ENCODE measurements at regions not wholly inside any gene's neighbourhood (a gene's known extent, or its start where the extent isn't known, plus 50 kb on each side); places are given as distances from the start of the nearest gene placed in this dataset.

DNA sequence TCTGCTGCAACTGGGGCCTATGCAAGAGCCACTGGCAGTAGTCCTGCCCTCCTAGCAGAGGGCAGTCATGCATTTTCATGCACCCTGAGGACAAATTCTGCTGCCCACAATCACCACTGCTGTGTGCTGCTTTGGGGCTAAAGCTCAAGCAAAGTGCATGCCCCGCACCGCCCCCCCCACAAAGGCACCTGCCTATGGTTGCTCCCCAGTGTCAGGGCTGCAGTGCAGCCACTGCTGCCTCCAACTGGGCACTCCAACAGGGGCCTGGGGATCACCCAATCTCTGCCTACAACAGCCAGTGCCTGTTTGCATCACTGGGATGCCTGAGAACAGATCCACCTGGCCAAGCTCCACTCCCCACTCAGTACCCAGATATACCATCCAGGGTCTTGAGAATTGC, 417.0 kb downstream of the HTR7 start:
- no peak for DNase-seq (ENCODE audit: low spot score in 2 of 2)
- Histone ChIP-seq H3K36me3 (no peaks in the 10 kb centered on the region), H3K27me3 (no peaks in the 10 kb centered on the region), H3K27ac (no peak overlapping the region), H3K4me3 (no peak overlapping the region), H3K4me1 (no peaks in the 10 kb centered on the region), H3K9me3 (peaks cover 0 to 22% of the 10 kb centered on the region in 2 donors)
- TF ChIP-seq, protein P1, sequence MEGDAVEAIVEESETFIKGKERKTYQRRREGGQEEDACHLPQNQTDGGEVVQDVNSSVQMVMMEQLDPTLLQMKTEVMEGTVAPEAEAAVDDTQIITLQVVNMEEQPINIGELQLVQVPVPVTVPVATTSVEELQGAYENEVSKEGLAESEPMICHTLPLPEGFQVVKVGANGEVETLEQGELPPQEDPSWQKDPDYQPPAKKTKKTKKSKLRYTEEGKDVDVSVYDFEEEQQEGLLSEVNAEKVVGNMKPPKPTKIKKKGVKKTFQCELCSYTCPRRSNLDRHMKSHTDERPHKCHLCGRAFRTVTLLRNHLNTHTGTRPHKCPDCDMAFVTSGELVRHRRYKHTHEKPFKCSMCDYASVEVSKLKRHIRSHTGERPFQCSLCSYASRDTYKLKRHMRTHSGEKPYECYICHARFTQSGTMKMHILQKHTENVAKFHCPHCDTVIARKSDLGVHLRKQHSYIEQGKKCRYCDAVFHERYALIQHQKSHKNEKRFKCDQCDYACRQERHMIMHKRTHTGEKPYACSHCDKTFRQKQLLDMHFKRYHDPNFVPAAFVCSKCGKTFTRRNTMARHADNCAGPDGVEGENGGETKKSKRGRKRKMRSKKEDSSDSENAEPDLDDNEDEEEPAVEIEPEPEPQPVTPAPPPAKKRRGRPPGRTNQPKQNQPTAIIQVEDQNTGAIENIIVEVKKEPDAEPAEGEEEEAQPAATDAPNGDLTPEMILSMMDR (IDR thresholded peaks at IDR 0.05) = no peak
- intact Hi-C loops (cut with DNase I) = no loop called here

DNA sequence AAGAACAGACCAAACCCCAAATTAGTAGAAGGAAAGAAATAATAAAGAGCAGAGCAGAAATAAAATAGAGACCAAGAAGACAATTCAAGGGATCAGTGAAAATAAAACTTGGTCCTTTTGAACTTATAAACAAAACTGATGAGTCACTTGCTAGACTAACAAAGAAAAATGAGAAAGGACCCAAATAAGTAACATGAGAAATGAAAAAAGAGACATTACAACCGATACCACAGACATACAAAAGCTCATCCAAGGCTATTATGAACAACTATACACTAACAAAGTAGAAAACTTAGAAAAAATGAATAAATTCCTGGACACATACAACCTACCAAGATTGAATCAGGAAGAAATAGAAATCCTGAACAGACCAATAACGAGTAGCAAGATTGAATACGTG, 414.5 kb downstream of the HTR7 start:
- Histone ChIP-seq H3K36me3 (no peaks in the 10 kb centered on the region), H3K9me3 (peaks cover 0 to 27% of the 10 kb centered on the region in 2 donors), H3K4me1 (no peaks in the 10 kb centered on the region), H3K4me3 (no peak overlapping the region), H3K27me3 (no peaks in the 10 kb centered on the region), H3K27ac (no peak overlapping the region)
- no peak for DNase-seq (ENCODE audit: low spot score in 2 of 2)
- TF ChIP-seq, protein P1 (IDR thresholded peaks at IDR 0.05) = no peak
- intact Hi-C loops (cut with DNase I) = no loop called here

DNA sequence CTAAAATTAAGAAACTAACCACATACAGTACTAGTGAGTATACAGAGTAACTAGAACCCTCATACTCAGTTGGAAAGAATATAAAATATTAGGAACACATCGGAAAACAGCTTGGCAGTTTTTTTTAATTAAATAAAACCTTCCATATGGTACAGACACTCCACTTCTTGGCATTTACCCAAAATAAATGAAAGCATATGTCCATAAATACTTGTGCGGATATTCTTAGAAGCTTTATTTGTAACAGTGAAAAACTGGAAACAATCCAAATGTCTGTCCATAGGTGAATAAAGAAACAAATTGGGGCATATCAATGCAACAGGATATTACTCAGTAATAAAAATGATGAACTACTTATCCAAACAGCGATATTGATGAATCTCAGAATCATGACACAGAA, 410.0 kb downstream of the HTR7 start:
- H3K4me1 ChIP-seq = no peaks in the 10 kb centered on the region
- H3K27ac ChIP-seq = no peak overlapping the region
- TF ChIP-seq, protein P1 (IDR thresholded peaks at IDR 0.05) = no peak
- no peak for DNase-seq (ENCODE audit: low spot score in 2 of 2)
- H3K36me3 ChIP-seq = no peaks in the 10 kb centered on the region
- H3K4me3 ChIP-seq = no peak overlapping the region
- intact Hi-C loops (cut with DNase I) = no loop called here
- H3K27me3 ChIP-seq = no peaks in the 10 kb centered on the region
- H3K9me3 ChIP-seq = peaks cover 0 to 7% of the 10 kb centered on the region in 2 donors

DNA sequence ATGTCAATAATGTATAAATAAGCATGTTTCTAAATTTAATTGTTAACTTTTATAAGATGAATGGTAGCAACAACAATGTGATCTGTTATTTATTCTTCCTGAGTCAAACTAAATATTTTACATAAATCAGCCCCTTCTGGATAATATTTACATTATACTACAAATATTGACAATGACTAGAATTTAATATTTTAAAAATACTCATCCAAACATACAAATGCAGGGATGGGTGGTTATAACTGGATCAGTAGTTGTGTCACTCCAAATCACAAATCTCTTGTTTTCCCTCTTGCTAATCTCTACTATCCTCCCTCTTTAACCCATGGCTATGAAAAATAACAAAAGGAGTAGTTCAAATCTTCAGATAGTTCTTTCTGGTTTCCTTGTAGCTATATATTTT, 407.0 kb downstream of the HTR7 start:
- H3K4me1 ChIP-seq = no peaks in the 10 kb centered on the region
- no peak for DNase-seq (ENCODE audit: low spot score in 2 of 2)
- intact Hi-C loops (cut with DNase I) = no loop called here

DNA sequence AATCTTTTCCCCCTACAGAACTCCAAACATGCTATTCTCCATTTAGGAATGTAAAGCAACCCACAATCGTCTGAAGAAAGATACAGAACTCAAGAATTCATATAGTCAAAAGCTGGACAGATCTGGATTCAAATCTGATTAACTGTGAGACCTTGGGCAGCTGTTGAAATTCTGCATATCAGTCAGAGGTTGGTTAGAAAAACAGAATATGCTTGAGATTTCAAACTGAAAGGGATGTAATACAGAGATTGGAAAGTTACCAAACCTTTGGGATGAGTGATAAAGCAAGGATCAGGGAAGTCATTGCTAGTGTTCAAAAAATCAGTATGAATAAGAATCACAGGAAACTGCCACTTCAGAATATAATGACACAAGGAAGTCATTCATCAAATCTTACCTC, 406.6 kb downstream of the HTR7 start:
- no peak overlapping the region for H3K4me3 ChIP-seq
- H3K9me3 ChIP-seq = peaks cover 0 to 2% of the 10 kb centered on the region in 2 donors
- H3K36me3 ChIP-seq = no peaks in the 10 kb centered on the region
- no peak for DNase-seq (ENCODE audit: low spot score in 2 of 2)
- no peaks in the 10 kb centered on the region for H3K27me3 ChIP-seq
- TF ChIP-seq, protein P1 (IDR thresholded peaks at IDR 0.05) = no peak
- no peak overlapping the region for H3K27ac ChIP-seq
- H3K4me1 ChIP-seq = no peaks in the 10 kb centered on the region
- intact Hi-C loops (cut with DNase I) = no loop called here

More for the DNA sequence above, 407.0 kb downstream of the HTR7 start:
- H3K27ac ChIP-seq = no peak overlapping the region
- peaks cover 0 to 5% of the 10 kb centered on the region in 2 donors for H3K9me3 ChIP-seq
- no peaks in the 10 kb centered on the region for H3K36me3 ChIP-seq
- H3K27me3 ChIP-seq = no peaks in the 10 kb centered on the region
- TF ChIP-seq, protein P1 (IDR thresholded peaks at IDR 0.05) = no peak
- H3K4me3 ChIP-seq = no peak overlapping the region

DNA sequence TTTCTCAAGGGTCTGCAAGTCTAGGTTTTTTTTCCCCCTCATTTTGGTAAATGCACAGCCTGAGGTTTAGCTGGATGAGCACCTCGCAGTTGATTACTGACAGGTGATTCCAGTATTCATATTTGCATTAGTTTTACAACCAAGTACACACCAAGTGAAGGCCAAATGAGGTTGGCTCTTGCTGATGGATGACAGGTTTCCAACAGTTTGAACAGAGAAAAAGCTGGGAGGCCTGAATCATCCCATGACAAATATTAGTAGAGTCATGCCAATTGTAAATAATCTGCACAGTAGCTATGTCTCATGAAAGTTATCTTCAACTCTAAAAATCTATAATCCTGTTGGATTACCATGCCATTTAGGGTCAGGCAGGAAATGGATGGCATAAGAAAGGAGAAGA, 399.8 kb downstream of the HTR7 start:
- intact Hi-C loops (cut with DNase I) = no loop called here
- H3K27me3 ChIP-seq = no peaks in the 10 kb centered on the region
- no peaks in the 10 kb centered on the region for H3K36me3 ChIP-seq
- H3K9me3 ChIP-seq = no peaks in the 10 kb centered on the region
- DNase-seq (ENCODE audit: low spot score in 2 of 2) = no peak
- TF ChIP-seq, protein P1 (IDR thresholded peaks at IDR 0.05) = no peak
- no peak overlapping the region for H3K4me3 ChIP-seq
- H3K27ac ChIP-seq = no peak overlapping the region
- H3K4me1 ChIP-seq = peaks cover 0 to 15% of the 10 kb centered on the region in 2 donors
